Mesothelial cell of epicardium (in vitro differentiated cells): ENCODE measurements at regions not wholly inside any gene's neighbourhood (a gene's known extent, or its start where the extent isn't known, plus 50 kb on each side); places are given as distances from the start of the nearest gene placed in this dataset.
"Not testable (repeated sequence)": the region's sequence is repeated elsewhere in the genome, so short reads cannot be mapped to it uniquely, and the experiment has no call there.

Experiments used
- DNase-seq, 2 experiments: peaks; one replicate each; pipeline ENCODE4 v3.0.0; 2021; ENCODE audit warnings: low spot score in 2 of 2; ENCODE audit not compliant: unreplicated experiment in 2 of 2
- H3K27ac Mint-ChIP-seq: 2 replicates; pipeline ENCODE4 v1.8.0; 2021; ENCODE audit warnings: mixed read lengths
- H3K27me3 Mint-ChIP-seq: 2 replicates; pipeline ENCODE4 v1.8.0; 2021; ENCODE audit warnings: low read depth, mixed read lengths
- H3K36me3 Mint-ChIP-seq: 2 replicates; pipeline ENCODE4 v1.8.0; 2021; ENCODE audit warnings: mixed read lengths
- H3K4me1 Mint-ChIP-seq: 2 replicates; pipeline ENCODE4 v1.8.0; 2021; ENCODE audit warnings: mixed read lengths
- H3K4me3 Mint-ChIP-seq: 2 replicates; pipeline ENCODE4 v1.8.0; 2021; ENCODE audit warnings: mild to moderate bottlenecking, moderate library complexity, mixed read lengths
- H3K9me3 Mint-ChIP-seq: 2 replicates; pipeline ENCODE4 v1.8.0; 2021; ENCODE audit warnings: mixed read lengths
- TF ChIP-seq, protein P1 (sequence below): fragments of 200-600 bp; sonication (generic); IDR thresholded peaks from one replicate; pipeline ENCODE4 v1.5.0; 2021; ENCODE audit warnings: antibody characterized with exemption; ENCODE audit not compliant: unreplicated experiment

DNA sequence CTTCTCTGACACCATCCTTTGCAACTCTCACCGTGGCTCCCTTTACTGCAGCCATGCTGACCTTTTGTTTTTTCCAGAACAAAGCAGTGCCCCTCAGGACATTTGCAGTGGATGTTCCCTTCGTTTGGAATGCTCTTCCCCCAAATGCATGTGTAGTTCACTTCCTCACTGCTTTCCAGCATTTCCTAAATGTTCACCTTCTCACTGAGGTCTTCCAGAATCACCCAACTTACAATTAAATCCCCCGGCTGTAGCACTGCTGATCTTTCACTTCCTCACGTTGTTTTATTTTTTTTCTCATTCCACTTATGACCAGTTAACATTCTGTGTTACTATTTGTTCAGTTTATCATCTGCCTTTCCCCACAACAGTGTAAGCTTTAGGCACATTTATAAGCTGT, 73.1 kb downstream of the GASK1B start:
- Mint-ChIP-seq H3K9me3 (peaks cover 9% of the 10 kb centered on the region), H3K4me3 (no peak overlapping the region), H3K36me3 (peaks cover 4% of the 10 kb centered on the region), H3K4me1 (peaks cover 10% of the 10 kb centered on the region), H3K27ac (no peak overlapping the region), H3K27me3 (no peaks in the 10 kb centered on the region)
- DNase-seq, result no peak
- TF ChIP-seq, protein P1, sequence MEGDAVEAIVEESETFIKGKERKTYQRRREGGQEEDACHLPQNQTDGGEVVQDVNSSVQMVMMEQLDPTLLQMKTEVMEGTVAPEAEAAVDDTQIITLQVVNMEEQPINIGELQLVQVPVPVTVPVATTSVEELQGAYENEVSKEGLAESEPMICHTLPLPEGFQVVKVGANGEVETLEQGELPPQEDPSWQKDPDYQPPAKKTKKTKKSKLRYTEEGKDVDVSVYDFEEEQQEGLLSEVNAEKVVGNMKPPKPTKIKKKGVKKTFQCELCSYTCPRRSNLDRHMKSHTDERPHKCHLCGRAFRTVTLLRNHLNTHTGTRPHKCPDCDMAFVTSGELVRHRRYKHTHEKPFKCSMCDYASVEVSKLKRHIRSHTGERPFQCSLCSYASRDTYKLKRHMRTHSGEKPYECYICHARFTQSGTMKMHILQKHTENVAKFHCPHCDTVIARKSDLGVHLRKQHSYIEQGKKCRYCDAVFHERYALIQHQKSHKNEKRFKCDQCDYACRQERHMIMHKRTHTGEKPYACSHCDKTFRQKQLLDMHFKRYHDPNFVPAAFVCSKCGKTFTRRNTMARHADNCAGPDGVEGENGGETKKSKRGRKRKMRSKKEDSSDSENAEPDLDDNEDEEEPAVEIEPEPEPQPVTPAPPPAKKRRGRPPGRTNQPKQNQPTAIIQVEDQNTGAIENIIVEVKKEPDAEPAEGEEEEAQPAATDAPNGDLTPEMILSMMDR, result no peak

DNA sequence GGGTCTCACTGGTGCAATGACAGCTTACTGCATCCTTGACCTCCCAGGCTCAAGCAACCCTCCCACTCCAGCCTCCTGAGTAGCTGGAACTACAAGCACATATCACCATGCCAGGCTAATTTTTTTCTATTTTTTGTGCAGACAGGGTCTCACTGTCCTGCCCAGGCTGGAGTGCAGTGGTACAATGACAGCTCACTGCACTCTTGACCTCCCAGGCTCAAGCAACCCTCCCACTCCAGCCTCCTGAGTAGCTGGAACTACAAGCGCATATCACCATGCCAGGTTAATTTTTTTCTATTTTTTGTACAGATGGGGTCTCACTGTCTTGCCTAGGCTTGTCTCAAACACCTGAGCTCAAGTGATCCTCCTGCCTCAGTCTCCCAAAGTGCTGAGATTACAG, 74.0 kb downstream of the GASK1B start:
- Mint-ChIP-seq H3K27me3 (no peaks in the 10 kb centered on the region), H3K36me3 (peaks cover 4% of the 10 kb centered on the region), H3K4me3 (no peak overlapping the region), H3K4me1 (peaks cover 19% of the 10 kb centered on the region), H3K9me3 (peaks cover 9% of the 10 kb centered on the region), H3K27ac (no peak overlapping the region)
- DNase-seq, result no peak
- TF ChIP-seq, protein P1, result no peak

DNA sequence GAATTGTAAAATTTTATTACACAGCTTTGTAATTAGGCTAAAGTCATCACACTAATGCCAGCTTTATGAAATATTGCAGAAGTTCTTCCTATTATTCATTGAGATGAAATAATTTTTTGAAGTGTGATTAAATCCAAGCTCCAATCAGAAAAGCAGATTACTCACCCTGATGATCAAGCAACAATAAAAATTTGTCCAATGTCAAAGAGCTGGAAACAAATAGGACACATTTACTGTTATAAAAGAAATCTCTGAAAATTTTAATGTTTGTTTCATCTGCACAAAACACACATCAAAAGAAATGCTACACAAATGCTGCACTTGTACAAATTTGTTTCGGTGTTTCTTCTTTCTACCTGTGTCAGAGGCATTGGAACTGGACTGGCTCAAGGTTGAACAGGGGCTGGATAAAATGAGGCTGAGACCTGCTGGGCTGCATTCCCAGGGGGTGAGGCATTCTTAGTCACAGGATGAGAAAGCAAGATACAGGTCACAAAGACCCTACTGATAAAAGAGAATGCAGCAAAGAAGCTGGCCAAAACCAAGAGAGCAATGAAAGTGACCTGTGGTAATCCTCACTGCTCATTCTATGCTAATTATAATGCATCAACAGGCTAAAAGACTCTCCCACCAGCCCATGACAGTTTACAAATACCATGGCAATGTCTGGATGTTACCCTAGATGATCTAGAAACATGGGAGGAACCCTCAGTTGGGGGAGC, 78.3 kb downstream of the GASK1B start:
- DNase-seq, result peak in 1 of 2 experiments; percentile 43
- H3K4me1 Mint-ChIP-seq, result peaks cover 23% of the 10 kb centered on the region

DNA sequence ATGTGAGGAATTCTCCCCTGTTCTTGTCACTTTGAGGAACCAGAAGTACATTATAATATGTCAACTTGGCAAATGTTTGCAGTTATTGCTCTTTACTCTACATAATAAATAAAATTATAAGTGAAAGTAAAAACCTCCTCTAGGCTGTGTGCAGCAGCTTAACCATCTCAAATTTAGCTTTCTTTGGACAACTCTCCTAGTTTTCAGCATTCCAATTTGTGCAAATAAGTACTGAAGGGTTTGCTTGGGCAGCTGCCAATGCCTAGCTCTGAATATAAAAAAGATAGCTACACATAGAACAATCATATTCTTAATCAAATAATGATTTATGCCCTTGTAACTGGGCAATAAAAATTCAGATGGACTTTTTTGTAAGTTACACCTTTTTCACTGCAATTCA, 82.5 kb downstream of the GASK1B start:
- no peaks in the 10 kb centered on the region for H3K9me3 Mint-ChIP-seq
- no peaks in the 10 kb centered on the region for H3K27me3 Mint-ChIP-seq
- H3K27ac Mint-ChIP-seq, result no peak overlapping the region
- no peak for DNase-seq
- TF ChIP-seq, protein P1, result no peak
- H3K4me1 Mint-ChIP-seq, result peaks cover 23% of the 10 kb centered on the region
- H3K36me3 Mint-ChIP-seq, result no peaks in the 10 kb centered on the region
- H3K4me3 Mint-ChIP-seq, result no peak overlapping the region

More for the DNA sequence above, 78.3 kb downstream of the GASK1B start:
- Mint-ChIP-seq H3K4me3 (peak overlapping the region; percentile 22), H3K27ac (peak overlapping the region; percentile 84), H3K36me3 (peaks cover 4% of the 10 kb centered on the region), H3K9me3 (peaks cover 9% of the 10 kb centered on the region), H3K27me3 (no peaks in the 10 kb centered on the region)
- TF ChIP-seq, protein P1, result no peak

DNA sequence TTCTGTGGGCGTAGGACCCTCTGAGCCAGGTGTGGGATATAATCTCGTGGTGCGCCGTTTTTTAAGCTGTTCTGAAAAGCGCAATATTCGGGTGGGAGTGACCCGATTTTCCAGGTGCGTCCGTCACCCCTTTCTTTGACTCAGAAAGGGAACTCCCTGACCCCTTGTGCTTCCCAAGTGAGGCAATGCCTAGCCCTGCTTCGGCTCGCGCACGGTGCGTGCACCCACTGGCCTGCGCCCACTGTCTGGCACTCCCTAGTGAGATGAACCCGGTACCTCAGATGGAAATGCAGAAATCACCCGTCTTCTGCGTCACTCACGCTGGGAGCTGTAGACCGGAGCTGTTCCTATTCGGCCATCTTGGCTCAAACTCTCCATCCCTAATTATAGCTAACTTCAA, 82.9 kb downstream of the GASK1B start:
- not testable (repeated sequence) for H3K27me3 Mint-ChIP-seq, H3K9me3 Mint-ChIP-seq, H3K27ac Mint-ChIP-seq, H3K36me3 Mint-ChIP-seq, DNase-seq, H3K4me3 Mint-ChIP-seq
- peaks cover 18% of the 10 kb centered on the region for H3K4me1 Mint-ChIP-seq

DNA sequence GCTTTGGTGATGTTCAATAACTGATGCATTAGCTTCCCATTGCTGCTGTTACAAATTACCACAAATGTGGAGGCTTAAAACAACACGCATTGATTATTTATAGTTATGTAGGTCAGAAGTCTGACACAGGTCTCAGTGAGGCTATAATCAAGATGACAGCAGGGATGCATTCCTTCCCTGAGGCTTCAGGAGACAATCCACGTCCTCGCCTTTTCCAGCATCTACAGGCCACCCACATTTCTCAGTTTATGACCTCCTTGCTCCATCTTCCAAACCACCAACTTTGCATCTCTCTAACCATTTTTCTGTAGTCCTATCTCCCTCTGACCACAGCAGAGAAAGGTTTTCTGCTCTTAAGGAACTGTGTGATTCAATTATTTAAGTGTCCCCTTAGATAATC, 92.5 kb downstream of the GASK1B start:
- TF ChIP-seq, protein P1, result no peak
- DNase-seq, result no peak
- H3K4me3 Mint-ChIP-seq, result no peak overlapping the region
- H3K27me3 Mint-ChIP-seq, result no peaks in the 10 kb centered on the region
- no peaks in the 10 kb centered on the region for H3K36me3 Mint-ChIP-seq
- no peaks in the 10 kb centered on the region for H3K9me3 Mint-ChIP-seq
- no peak overlapping the region for H3K27ac Mint-ChIP-seq
- no peaks in the 10 kb centered on the region for H3K4me1 Mint-ChIP-seq
